NCI-H1417 (cell line): ENCODE measurements at regions not wholly inside any gene's neighbourhood (a gene's known extent, or its start where the extent isn't known, plus 50 kb on each side); places are given as distances from the start of the nearest gene placed in this dataset.
"Not testable (repeated sequence)": the region's sequence is repeated elsewhere in the genome, so short reads cannot be mapped to it uniquely, and the experiment has no call there.

Source experiments
- DNase-seq, 3 experiments: peaks; one replicate each; lab custom pipeline; 2025; lab: John Stamatoyannopoulos, UW

GRCh38 chr1:178607718-178608408 lies 95.0 kb downstream of the TEX35 start:
- peak in 1 of 3 experiments; percentile 23 for DNase-seq

GRCh38 chr1:178609015-178609414 lies 96.1 kb downstream of the TEX35 start:
- DNase-seq, result no peak

- not testable (repeated sequence) for DNase-seq
Measured at GRCh38 chr1:178610690-178611410, 97.9 kb downstream of the TEX35 start.

- no peak for DNase-seq
Measured at GRCh38 chr1:178612261-178612660, 99.4 kb downstream of the TEX35 start.

- no peak for DNase-seq
Measured at GRCh38 chr1:178613271-178613945, 100.5 kb downstream of the TEX35 start.

GRCh38 chr1:178614286-178614685 lies 101.4 kb downstream of the TEX35 start:
- peak in 1 of 3 experiments; percentile 10 for DNase-seq

DNA sequence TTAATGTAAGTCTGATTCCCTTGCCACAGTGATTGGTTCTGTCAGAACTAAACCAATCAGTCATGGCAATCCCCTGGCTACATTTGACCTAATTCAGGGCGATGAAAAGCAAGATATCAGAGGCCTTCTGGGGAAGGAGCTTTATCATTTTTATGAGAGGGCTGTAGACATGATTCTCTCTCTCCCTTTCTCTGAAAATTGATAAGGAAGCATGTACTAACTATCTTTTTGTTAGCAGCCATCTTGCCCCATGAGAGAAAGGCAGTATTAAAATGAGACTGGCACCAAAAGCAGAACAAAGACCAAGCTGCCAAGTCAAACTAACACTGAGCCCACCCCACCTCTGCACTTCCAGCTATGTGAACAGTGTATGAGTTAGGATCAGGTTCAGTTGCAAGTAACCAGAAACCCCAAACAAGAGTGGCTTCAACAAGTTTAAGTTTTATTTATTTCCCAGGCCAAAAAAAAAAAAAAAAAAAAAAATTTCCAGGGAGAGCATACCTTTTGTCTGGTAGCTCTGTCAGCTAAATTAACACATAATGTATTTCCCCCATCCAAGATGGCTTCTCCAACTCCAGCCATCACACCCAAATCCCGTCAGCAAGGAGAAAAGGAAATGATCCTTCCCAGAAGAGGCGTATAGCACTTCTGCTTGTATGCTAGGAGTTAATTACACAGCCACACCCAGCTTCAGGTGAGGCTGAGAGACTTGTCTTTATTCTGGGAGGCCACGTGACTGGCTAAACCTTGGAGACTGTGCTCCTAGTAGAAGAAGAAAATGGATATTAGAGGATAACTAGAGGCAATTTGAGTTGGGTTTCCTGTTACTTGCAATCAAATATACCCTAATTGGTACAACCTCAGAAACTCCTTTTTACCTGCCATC lies 105.8 kb upstream of the RALGPS2 start:
- DNase-seq, result peak in 2 of 3 experiments; percentile 6 to 51

DNA sequence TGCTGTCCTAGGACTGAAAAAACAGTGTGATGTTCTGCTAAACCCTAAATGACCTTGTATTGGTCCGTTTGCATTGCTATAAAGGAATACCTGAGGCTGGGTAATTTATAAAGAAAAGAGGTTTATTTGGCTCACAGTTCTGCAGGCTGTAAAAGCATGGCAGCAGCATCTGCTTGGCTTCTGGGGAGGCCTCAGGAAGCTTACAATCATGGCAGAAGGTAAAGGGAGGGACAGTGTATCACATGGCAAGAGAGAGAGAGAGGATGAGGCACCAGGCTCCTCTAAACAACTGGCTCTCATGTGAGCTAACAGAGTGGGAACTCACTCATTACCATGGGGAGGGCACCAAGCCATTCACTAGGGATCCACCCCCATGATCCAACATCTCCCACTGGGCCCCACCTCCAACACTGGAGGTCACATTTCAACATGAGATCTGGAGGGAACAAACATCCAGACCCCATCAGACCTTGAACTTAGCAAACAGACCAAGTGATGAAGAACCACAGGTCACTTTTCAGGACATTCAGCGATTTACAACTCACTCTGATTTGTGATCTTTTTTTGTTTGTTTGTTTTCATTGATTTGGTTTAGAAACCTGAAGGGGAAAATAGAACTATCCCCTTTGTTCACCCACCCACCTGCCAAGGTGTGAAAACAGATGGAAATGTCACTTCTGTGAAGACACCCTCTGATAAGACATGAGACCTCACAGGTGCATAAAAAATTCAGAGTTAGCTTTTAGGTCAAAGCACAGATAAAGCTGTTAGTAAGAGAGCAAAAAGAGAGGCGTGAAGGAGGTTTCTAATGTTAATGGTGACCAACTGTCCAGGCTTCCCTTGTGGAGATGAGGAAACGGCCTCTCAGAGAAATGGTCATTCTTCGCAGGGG lies 104.2 kb upstream of the RALGPS2 start:
- DNase-seq, result no peak

DNA sequence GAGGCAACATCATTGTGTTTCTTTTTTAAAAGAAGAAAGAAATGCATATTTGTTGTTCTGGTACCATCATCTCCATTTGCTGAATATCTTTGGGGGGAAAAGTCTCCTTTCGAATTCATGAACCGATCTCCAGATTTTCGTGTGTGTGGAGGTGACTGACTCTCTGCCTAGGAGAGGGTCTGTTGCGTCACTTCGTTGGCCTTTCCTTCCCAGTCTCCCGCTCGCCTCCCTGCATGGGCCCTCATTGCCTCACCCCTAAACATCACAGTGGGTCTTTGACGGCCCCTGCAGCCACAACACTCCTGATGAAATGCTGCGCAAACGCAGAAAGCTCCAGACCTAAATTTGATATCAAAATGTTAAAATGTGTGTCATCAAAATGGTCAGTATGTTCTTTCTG lies 103.2 kb upstream of the RALGPS2 start:
- no peak for DNase-seq

DNA sequence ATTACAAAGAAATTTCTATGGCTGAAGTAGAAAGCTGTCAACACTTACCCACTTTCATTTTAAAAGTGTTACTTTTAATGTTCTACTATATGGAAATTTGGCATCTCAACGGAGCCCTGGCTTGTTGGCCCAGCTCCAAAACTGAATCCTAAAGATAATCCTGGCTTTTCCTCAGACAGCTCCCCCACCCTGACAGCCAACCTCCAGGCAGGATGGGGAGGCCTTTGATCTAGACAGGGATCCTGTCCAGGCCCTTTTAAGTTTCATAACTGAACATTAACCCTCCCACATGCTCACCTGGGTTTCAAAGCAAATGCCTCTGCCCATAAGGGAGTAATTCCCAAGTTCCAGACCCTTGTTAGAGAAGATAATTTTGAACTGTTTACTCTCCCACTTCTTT lies 99.3 kb upstream of the RALGPS2 start:
- no peak for DNase-seq

DNA sequence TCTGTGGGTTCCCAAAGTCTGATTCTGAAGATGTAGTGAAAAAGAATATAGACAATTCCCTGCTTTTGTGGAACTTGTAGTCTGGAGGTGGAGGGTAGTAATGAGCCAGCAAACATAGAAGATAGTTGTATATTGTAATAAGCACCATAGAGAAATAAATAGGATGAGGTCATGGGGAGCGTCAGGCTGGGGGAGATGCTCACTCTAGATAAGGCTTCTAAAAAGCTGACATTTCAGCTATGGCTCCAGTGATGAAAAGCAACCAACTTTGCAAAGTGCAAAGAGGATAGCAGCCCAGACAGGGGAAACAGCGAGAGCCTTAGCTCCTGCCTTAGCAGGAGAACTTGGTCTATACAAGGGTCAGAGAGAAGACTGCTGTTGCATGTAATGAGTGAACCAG lies 98.0 kb upstream of the RALGPS2 start:
- no peak for DNase-seq

DNA sequence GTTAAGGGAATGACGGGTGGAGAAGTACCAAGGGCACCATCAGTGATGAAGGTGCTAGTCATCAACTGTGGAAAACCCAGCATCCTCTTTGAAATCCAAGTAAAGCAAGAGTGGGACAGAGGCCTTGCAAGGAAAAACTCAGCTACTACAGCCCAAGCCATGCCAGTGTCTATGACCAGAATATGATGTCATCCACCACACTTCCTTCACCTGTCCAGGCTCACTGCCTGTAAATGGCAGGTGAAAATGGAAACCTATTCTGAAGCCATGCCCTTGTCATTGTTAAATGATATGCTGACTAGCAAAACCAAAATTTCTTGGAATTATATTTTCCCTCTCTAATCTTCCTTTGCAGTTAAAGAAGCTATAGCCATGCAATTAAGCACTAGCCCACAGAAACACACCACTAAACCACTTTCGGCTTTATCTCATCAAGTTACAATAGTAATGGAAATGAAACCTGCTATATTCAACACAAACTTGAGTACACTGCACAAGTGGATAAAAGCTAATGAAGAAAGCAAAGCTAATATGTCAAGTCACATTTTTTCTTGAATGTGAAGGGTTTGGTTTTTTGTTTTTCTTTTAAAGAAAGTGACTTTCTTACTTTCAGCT lies 96.3 kb upstream of the RALGPS2 start:
- DNase-seq, result no peak

DNA sequence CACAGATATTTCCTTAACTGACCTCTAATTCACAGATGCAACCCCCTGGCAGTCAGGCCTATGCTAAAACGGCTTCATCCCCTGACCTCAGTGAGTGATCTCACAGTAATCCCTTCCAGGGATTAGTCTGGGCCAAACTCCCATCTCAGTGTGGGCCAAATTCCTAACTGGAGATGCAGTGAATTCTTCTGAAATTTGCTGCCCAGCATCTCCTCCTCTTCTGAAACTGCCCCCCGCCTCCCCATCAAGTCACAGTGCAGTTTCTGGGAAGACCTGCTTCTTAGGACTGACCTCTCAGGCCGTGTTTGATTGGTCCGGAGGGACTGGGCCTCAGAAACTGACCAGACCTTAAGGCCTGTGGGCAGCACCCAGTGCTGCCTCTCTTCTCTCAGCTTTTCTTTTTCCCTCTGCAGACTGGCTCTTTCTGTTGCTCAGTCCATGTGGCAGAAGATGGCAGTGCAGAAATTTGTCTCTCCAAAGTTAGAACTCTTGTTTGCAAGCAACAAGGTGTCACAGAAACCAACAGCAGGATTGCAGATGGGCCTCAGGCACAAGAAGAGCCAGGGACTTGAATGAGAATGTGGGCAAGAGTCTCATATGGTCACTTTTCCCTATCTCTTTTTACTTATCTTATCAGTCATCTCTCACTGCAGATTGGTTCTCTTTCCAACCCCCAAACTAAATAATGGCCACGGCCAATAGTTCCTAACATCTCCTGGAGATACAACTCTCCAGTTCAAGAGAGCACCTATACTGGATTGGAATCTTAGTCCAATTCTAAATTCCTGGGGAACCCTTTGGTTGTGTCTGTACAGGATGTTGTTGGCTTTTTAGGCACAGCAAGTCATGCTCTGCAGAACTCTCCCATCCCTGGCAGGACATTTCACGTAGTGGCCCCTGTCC lies 95.5 kb upstream of the RALGPS2 start:
- DNase-seq, result no peak

GRCh38 chr1:178630417-178630816 lies 94.6 kb upstream of the RALGPS2 start:
- no peak for DNase-seq

GRCh38 chr1:178632653-178633052 lies 92.4 kb upstream of the RALGPS2 start:
- no peak for DNase-seq

- no peak for DNase-seq
Measured at GRCh38 chr1:178633056-178633455, 92.0 kb upstream of the RALGPS2 start.

DNA sequence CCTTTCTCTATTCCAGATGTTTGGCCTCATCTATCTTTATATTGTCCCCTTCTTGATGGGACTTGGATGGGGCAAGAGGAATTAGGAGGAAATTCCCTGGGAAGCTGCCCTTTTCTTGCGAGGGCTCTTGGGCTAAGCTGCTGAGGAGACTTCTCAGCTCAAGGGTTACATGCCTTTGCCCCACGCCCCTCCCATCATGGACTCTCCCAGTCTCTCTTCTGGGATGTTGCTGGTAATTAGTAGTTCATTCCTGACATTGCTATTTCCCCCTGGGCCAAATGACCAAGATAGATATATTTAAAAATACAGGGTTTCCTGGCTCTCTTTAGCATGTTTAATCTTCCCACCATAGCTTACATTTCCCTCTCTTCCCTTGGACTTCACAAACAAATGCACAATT lies 90.6 kb upstream of the RALGPS2 start:
- no peak for DNase-seq

DNA sequence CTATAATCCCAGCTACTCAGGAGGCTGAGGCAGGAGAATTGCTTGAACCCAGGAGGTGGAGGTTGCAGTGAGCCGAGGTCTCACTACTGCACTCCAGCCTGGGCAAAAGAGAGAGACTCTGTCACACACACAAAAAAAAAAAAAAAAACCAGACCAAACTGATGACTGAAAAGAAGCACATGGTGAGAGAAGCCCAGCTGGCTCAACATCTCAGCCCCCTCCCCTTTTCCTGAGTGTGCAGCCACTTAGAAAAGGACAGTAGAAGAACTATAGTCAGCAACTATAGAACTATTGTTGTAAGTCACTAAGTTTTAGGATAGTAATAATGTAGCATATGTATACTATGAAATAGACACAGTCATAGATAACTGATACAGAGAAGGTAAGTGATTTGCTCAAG lies 87.2 kb upstream of the RALGPS2 start:
- DNase-seq, result no peak

GRCh38 chr1:178639326-178639725 lies 85.7 kb upstream of the RALGPS2 start:
- DNase-seq, result no peak

DNA sequence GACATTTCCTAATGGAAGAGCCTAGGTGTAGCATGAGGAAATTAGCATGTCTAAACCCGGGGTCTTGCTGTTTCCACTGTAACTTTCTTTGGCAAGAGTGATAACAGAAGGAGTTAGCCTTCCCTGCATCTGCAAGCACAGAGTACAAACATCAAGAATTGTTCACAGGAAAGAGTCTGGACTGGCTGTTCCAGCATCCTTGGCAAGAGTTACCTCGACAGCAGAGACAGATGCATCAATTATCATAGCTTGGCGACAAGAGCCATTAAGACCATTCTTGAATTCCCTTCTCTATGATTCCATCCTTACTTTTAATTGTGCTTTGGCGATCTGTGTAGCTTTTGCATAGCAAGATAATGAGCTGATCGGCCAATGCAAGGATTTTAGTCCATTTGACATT lies 82.8 kb upstream of the RALGPS2 start:
- no peak for DNase-seq
